HL-60 (cell line): ENCODE measurements at regions not wholly inside any gene's neighbourhood (a gene's known extent, or its start where the extent isn't known, plus 50 kb on each side); places are given as distances from the start of the nearest gene placed in this dataset.

ENCODE experiments used
- DNase-seq, 2 experiments: peaks; one replicate each; pipeline ENCODE4 v3.0.0-alpha.2; 2010 to 2020; ENCODE audit warnings: low read depth in 1 of 2, low spot score in 1 of 2
- H3K27ac ChIP-seq: fragments of 250-450 bp; sonication (Bioruptor Pico); replicated peaks from 2 replicates; pipeline ENCODE4 v1.5.1; 2020; ENCODE audit warnings: mild to moderate bottlenecking, moderate library complexity
- H3K27me3 ChIP-seq: fragments of 250-450 bp; sonication (Bioruptor Pico); 2 replicates; pipeline ENCODE4 v1.5.1; 2021; ENCODE audit warnings: mild to moderate bottlenecking, moderate library complexity; ENCODE audit not compliant: insufficient read depth, poor library complexity, severe bottlenecking
- H3K4me3 ChIP-seq: replicated peaks from 2 replicates; pipeline ENCODE4 v1.5.1; 2011; ENCODE audit warnings: mild to moderate bottlenecking, control low read depth, low read length; ENCODE audit not compliant: insufficient read depth
- CTCF ChIP-seq: IDR thresholded peaks from one replicate; pipeline ENCODE4 v1.5.1; 2011; ENCODE audit warnings: low read length, control low read depth, inconsistent platforms; ENCODE audit not compliant: insufficient read depth
- GABPA ChIP-seq: IDR thresholded peaks from 2 replicates; pipeline ENCODE4 v1.6.1; 2012; ENCODE audit warnings: low read depth
- POLR2AphosphoS5 ChIP-seq: IDR thresholded peaks from 2 replicates; pipeline ENCODE4 v1.6.1; 2012; ENCODE audit warnings: low read depth
- SPI1 ChIP-seq: IDR thresholded peaks from 2 replicates; pipeline ENCODE4 v1.6.1; 2012; ENCODE audit warnings: low read depth, mild to moderate bottlenecking, borderline replicate concordance
- TF ChIP-seq, protein P1 (sequence below): IDR thresholded peaks from 2 replicates; pipeline ENCODE4 v1.6.1; 2012; ENCODE audit warnings: low read depth; ENCODE audit not compliant: insufficient replicate concordance

DNA sequence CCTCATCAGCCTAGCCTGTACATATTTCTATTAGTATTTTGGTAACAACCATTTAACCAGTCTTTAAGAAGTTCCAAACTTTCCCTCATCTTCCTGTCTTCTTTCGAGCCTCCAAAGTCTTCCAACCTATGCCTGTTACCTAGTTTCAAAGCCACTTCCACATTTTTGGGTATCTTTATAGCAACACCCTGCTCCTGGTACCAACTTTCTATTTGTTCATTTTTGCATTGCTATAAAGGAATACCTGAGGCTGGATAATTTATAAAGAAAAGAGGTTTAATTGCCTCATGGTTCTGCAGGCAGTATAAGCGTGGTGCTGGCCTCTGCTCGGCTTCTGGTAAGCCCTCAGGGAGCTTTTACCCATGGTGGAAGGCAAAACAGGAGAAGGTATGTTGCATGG, 578.8 kb upstream of the AUTS2 start:
- no peak for DNase-seq
- Histone ChIP-seq H3K4me3 (no peak overlapping the region), H3K27ac (no peak overlapping the region), H3K27me3 (no peaks in the 10 kb centered on the region)
- TF ChIP-seq, protein P1, sequence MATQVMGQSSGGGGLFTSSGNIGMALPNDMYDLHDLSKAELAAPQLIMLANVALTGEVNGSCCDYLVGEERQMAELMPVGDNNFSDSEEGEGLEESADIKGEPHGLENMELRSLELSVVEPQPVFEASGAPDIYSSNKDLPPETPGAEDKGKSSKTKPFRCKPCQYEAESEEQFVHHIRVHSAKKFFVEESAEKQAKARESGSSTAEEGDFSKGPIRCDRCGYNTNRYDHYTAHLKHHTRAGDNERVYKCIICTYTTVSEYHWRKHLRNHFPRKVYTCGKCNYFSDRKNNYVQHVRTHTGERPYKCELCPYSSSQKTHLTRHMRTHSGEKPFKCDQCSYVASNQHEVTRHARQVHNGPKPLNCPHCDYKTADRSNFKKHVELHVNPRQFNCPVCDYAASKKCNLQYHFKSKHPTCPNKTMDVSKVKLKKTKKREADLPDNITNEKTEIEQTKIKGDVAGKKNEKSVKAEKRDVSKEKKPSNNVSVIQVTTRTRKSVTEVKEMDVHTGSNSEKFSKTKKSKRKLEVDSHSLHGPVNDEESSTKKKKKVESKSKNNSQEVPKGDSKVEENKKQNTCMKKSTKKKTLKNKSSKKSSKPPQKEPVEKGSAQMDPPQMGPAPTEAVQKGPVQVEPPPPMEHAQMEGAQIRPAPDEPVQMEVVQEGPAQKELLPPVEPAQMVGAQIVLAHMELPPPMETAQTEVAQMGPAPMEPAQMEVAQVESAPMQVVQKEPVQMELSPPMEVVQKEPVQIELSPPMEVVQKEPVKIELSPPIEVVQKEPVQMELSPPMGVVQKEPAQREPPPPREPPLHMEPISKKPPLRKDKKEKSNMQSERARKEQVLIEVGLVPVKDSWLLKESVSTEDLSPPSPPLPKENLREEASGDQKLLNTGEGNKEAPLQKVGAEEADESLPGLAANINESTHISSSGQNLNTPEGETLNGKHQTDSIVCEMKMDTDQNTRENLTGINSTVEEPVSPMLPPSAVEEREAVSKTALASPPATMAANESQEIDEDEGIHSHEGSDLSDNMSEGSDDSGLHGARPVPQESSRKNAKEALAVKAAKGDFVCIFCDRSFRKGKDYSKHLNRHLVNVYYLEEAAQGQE, result no peak

GRCh38 chr7:69020536-69020935, 577.7 kb upstream of the AUTS2 start:
- DNase-seq, result no peak
- no peak overlapping the region for H3K27ac ChIP-seq
- TF ChIP-seq SPI1, result no peak
- no peak for TF ChIP-seq POLR2AphosphoS5
- TF ChIP-seq GABPA, result no peak
- TF ChIP-seq, protein P1, result no peak
- TF ChIP-seq CTCF, result no peak
- H3K4me3 ChIP-seq, result no peak overlapping the region
- H3K27me3 ChIP-seq, result no peaks in the 10 kb centered on the region

DNA sequence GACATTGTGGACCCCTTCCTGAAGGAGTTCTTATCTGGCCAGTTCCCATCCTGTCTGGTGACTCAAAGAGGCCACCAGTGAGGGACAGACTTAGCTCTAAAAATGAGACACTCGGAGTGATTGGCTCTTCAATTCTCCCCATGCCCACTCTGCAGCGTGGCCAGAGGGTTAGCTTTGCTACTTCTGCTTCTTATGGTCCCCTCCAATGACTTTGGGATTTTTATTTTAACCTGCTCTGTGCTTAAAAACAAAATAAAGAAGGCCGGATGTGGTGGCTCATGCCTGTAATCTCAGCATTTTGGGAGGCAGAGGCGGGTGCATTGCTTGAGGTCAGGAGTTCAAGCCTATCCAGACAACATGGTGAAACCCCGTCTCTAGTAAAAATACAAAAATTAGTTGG, 573.0 kb upstream of the AUTS2 start:
- Histone ChIP-seq H3K27me3 (no peaks in the 10 kb centered on the region), H3K27ac (no peak overlapping the region), H3K4me3 (no peak overlapping the region)
- TF ChIP-seq GABPA (no peak), CTCF (no peak), SPI1 (no peak), POLR2AphosphoS5 (no peak)
- TF ChIP-seq, protein P1, result no peak
- DNase-seq, result no peak

- DNase-seq, result no peak
- Histone ChIP-seq H3K27me3 (no peaks in the 10 kb centered on the region), H3K4me3 (no peak overlapping the region), H3K27ac (no peak overlapping the region)
- TF ChIP-seq CTCF (no peak), SPI1 (no peak)
Observed at GRCh38 chr7:69032848-69033247, 565.4 kb upstream of the AUTS2 start.
